Common myeloid progenitor, CD34-positive (primary cell): ENCODE measurements at regions not wholly inside any gene's neighbourhood (a gene's known extent, or its start where the extent isn't known, plus 50 kb on each side); places are given as distances from the start of the nearest gene placed in this dataset.
"Not testable (repeated sequence)": the region's sequence is repeated elsewhere in the genome, so short reads cannot be mapped to it uniquely, and the experiment has no call there.

ENCODE experiments used
- CTCF ChIA-PET: fragments of 350-600 bp; sonication (Branson Sonifier 250); formaldehyde crosslinking; loops from one replicate; lab custom pipeline; 2021; ENCODE audit warnings: antibody characterized with exemption; lab: Charles Lee
- POLR2A ChIA-PET: fragments of 350-600 bp; sonication (Branson Sonifier 250); formaldehyde crosslinking; loops from one replicate; lab custom pipeline; 2021; ENCODE audit warnings: antibody characterized with exemption; lab: Charles Lee
- DNase-seq, 3 donors: peaks; one replicate each; pipeline versions ENCODE4 v3.0.0 to v3.0.0-alpha.2; 2013
- H3K27ac ChIP-seq, 2 experiments: 1 replicate in 1 of 2; 2 replicates in 1 of 2; pipeline ENCODE4 v1.7.0; 2013; ENCODE audit warnings: inconsistent platforms in 2 of 2, low read length in 2 of 2, mild to moderate bottlenecking in 2 of 2, low read depth in 1 of 2, moderate library complexity in 1 of 2; ENCODE audit not compliant: severe bottlenecking in 2 of 2, insufficient read depth in 1 of 2, poor library complexity in 1 of 2
- H3K27me3 ChIP-seq, 5 experiments: replicated peaks in 2 of 5; 1 replicate in 3 of 5; 2 replicates in 2 of 5; pipeline versions ENCODE4 v1.6.1 to v1.7.0; 2013; ENCODE audit warnings: low read length in 4 of 5, mild to moderate bottlenecking in 2 of 5, moderate library complexity in 2 of 5, inconsistent platforms in 1 of 5; ENCODE audit not compliant: insufficient read depth in 5 of 5, control insufficient read depth in 4 of 5
- H3K36me3 ChIP-seq, 4 experiments: 1 replicate in 2 of 4; 2 replicates in 2 of 4; pipeline versions ENCODE4 v1.6.1 to v1.7.0; 2013; ENCODE audit warnings: low read length in 3 of 4, control low read depth in 1 of 4, mild to moderate bottlenecking in 1 of 4; ENCODE audit not compliant: control insufficient read depth in 4 of 4, insufficient read depth in 4 of 4
- H3K4me1 ChIP-seq, 4 experiments: 1 replicate in 3 of 4; 2 replicates in 1 of 4; pipeline versions ENCODE4 v1.6.1 to v1.7.1; 2013; ENCODE audit warnings: low read length in 3 of 4, mild to moderate bottlenecking in 3 of 4, control low read depth in 1 of 4, inconsistent platforms in 1 of 4, moderate library complexity in 1 of 4; ENCODE audit not compliant: control insufficient read depth in 4 of 4, insufficient read depth in 4 of 4; ENCODE audit errors: control extremely low read depth in 1 of 4
- H3K4me3 ChIP-seq, 7 experiments: 1 replicate in 4 of 7; 2 replicates in 3 of 7; pipeline versions ENCODE4 v1.5.1 to v1.7.0; 2013; ENCODE audit warnings: mild to moderate bottlenecking in 7 of 7, low read length in 6 of 7, moderate library complexity in 6 of 7, inconsistent platforms in 2 of 7, low read depth in 2 of 7, control low read depth in 1 of 7; ENCODE audit not compliant: insufficient read depth in 4 of 7, control insufficient read depth in 1 of 7; ENCODE audit errors: extremely low read depth in 1 of 7
- H3K9me3 ChIP-seq, 5 experiments: 1 replicate in 4 of 5; 2 replicates in 1 of 5; pipeline versions ENCODE4 v1.6.1 to v1.7.1; 2013; ENCODE audit warnings: low read length in 4 of 5, mild to moderate bottlenecking in 2 of 5, inconsistent platforms in 1 of 5, low read depth in 1 of 5, moderate library complexity in 1 of 5; ENCODE audit not compliant: control insufficient read depth in 4 of 5, insufficient read depth in 2 of 5; ENCODE audit errors: control extremely low read depth in 1 of 5
- WGBS: methylation state at CpG from one replicate; pipeline ENCODE4 v1.1.5; 2013; ENCODE audit not compliant: insufficient coverage; 5-methylcytosine and 5-hydroxymethylcytosine counted together

GRCh38 chr7:25456467-25457171 is 228.3 kb upstream of the NPVF start:
- 94% methylated on average over 2 of the region's 8 CpGs for WGBS
- Histone ChIP-seq H3K4me1 (no peaks in the 10 kb centered on the region), H3K9me3 (no peaks in the 10 kb centered on the region), H3K27me3 (no peaks in the 10 kb centered on the region), H3K4me3 (no peak overlapping the region), H3K27ac (no peak overlapping the region), H3K36me3 (no peaks in the 10 kb centered on the region)
- POLR2A ChIA-PET: no interaction called here
- CTCF ChIA-PET: no interaction called here
- no peak for DNase-seq

GRCh38 chr7:25459057-25459456 is 230.8 kb upstream of the NPVF start:
- POLR2A ChIA-PET: interaction anchor here (0.6 kb wide), 1 partner anchor 23 kb away, joined by 3 read pairs; no protein-coding TSS in a partner anchor
- CTCF ChIA-PET: interaction anchor here (1.1 to 1.5 kb wide), 2 partner anchors 8 to 198 kb away, joined by 3 read pairs; no protein-coding TSS in a partner anchor
- H3K4me3 ChIP-seq: no peak overlapping the region

GRCh38 chr7:25460433-25460832 is 232.1 kb upstream of the NPVF start:
- 95% methylated on average over 5 of the region's 5 CpGs for WGBS
- CTCF ChIA-PET: interaction anchor here (1.3 kb wide), 1 partner anchor 15 kb away, joined by 3 read pairs; no protein-coding TSS in a partner anchor

More at GRCh38 chr7:25459057-25459456, 230.8 kb upstream of the NPVF start:
- Histone ChIP-seq H3K4me1 (no peaks in the 10 kb centered on the region), H3K36me3 (no peaks in the 10 kb centered on the region), H3K9me3 (no peaks in the 10 kb centered on the region), H3K27ac (no peak overlapping the region), H3K27me3 (no peaks in the 10 kb centered on the region)
- no peak for DNase-seq

GRCh38 chr7:25469669-25470068 is 241.4 kb upstream of the NPVF start:
- ChIA-PET POLR2A (no interaction called here), CTCF (interaction anchor here (1.3 kb wide), 1 partner anchor 10 kb away, joined by 3 read pairs; no protein-coding TSS in a partner anchor)
- Histone ChIP-seq H3K36me3 (no peaks in the 10 kb centered on the region), H3K9me3 (no peaks in the 10 kb centered on the region), H3K27me3 (peaks cover 0 to 1% (median 0%) of the 10 kb centered on the region in 5 experiments), H3K4me1 (no peaks in the 10 kb centered on the region), H3K4me3 (no peak overlapping the region), H3K27ac (no peak overlapping the region)
- no peak for DNase-seq
- 98% methylated on average over 6 of the region's 6 CpGs for WGBS

More at GRCh38 chr7:25460433-25460832, 232.1 kb upstream of the NPVF start:
- no peak for DNase-seq
- Histone ChIP-seq H3K36me3 (no peaks in the 10 kb centered on the region), H3K4me1 (no peaks in the 10 kb centered on the region), H3K27me3 (no peaks in the 10 kb centered on the region), H3K27ac (no peak overlapping the region), H3K9me3 (no peaks in the 10 kb centered on the region), H3K4me3 (no peak overlapping the region)
- POLR2A ChIA-PET: no interaction called here

- WGBS: 100% methylated on average over 8 of the region's 9 CpGs
- CTCF ChIA-PET: no interaction called here
Observed at GRCh38 chr7:25476863-25477499, 248.7 kb upstream of the NPVF start.

GRCh38 chr7:25478221-25478620 is 249.9 kb upstream of the NPVF start:
- H3K27me3 ChIP-seq, CTCF ChIA-PET, H3K27ac ChIP-seq, H3K4me3 ChIP-seq, H3K4me1 ChIP-seq, POLR2A ChIA-PET, H3K9me3 ChIP-seq, DNase-seq, H3K36me3 ChIP-seq: not testable (repeated sequence)

More at GRCh38 chr7:25476863-25477499, 248.7 kb upstream of the NPVF start:
- no peaks in the 10 kb centered on the region for H3K36me3 ChIP-seq
- DNase-seq: no peak
- no peaks in the 10 kb centered on the region for H3K9me3 ChIP-seq
- POLR2A ChIA-PET: no interaction called here
- no peaks in the 10 kb centered on the region for H3K4me1 ChIP-seq
- no peak overlapping the region for H3K27ac ChIP-seq
- H3K4me3 ChIP-seq: no peak overlapping the region
- H3K27me3 ChIP-seq: no peaks in the 10 kb centered on the region

GRCh38 chr7:25478925-25479324 is 250.6 kb upstream of the NPVF start:
- no peak overlapping the region for H3K27ac ChIP-seq
- CTCF ChIA-PET: interaction anchor here (1.7 kb wide), 1 partner anchor 10 kb away, joined by 3 read pairs; no protein-coding TSS in a partner anchor
- 86% methylated on average over 1 of the region's 2 CpGs for WGBS

More at GRCh38 chr7:25478925-25479324, 250.6 kb upstream of the NPVF start:
- no peaks in the 10 kb centered on the region for H3K36me3 ChIP-seq
- H3K27me3 ChIP-seq: no peaks in the 10 kb centered on the region
- H3K4me3 ChIP-seq: no peak overlapping the region
- no peaks in the 10 kb centered on the region for H3K9me3 ChIP-seq
- POLR2A ChIA-PET: no interaction called here
- DNase-seq: no peak
- H3K4me1 ChIP-seq: no peaks in the 10 kb centered on the region
